PC-9 (cell line): ENCODE measurements at regions not wholly inside any gene's neighbourhood (a gene's known extent, or its start where the extent isn't known, plus 50 kb on each side); places are given as distances from the start of the nearest gene placed in this dataset.

Experiments used
- BruUV-seq: library from RNA; stranded (reverse); fragments of 400-500 nt; replicated peaks from 2 replicates; lab custom pipeline; 2021; lab: Mats Ljungman, UMichigan
- CTCF ChIA-PET: fragments of 300-600 bp; sonication (Branson Sonifier 250); formaldehyde crosslinking; loops from one replicate; lab custom pipeline; 2022; ENCODE audit warnings: antibody characterized with exemption; lab: Charles Lee
- POLR2A ChIA-PET: fragments of 300-600 bp; sonication (Branson Sonifier 250); formaldehyde crosslinking; loops from one replicate; lab custom pipeline; 2022; ENCODE audit warnings: antibody characterized with exemption; ENCODE audit not compliant: unreplicated experiment; lab: Charles Lee
- DNase-seq, 2 experiments: peaks; one replicate each; pipeline versions ENCODE4 v3.0.0 to v3.0.0-alpha.2; 2015 to 2022; ENCODE audit warnings: mixed read lengths in 1 of 2
- H2AFZ ChIP-seq: fragments of 200-600 bp; sonication (generic); 2 replicates; pipeline ENCODE4 v1.8.1; 2017; ENCODE audit warnings: antibody characterized with exemption
- H3F3A ChIP-seq: fragments of 200-600 bp; sonication (generic); 2 replicates; pipeline ENCODE4 v1.8.1; 2017; ENCODE audit warnings: antibody characterized with exemption, mild to moderate bottlenecking, low read depth; ENCODE audit not compliant: insufficient read depth
- H3K27ac ChIP-seq: fragments of 200-600 bp; sonication (generic); 2 replicates; pipeline ENCODE4 v1.6.1; 2016; ENCODE audit warnings: mixed run types
- H3K27me3 ChIP-seq: fragments of 200-600 bp; sonication (generic); 2 replicates; pipeline ENCODE4 v1.6.1; 2016; ENCODE audit warnings: low read depth, mixed run types; ENCODE audit not compliant: insufficient read depth
- H3K36me3 ChIP-seq: fragments of 200-600 bp; sonication (generic); 2 replicates; pipeline ENCODE4 v1.6.1; 2016; ENCODE audit warnings: low read depth, mixed run types
- H3K4me1 ChIP-seq: fragments of 200-600 bp; sonication (generic); replicated peaks from 2 replicates; pipeline ENCODE4 v1.6.1; 2016; ENCODE audit warnings: mixed run types; ENCODE audit not compliant: insufficient read depth
- H3K4me2 ChIP-seq: fragments of 200-600 bp; sonication (generic); 2 replicates; pipeline ENCODE4 v1.6.1; 2017; ENCODE audit warnings: mixed run types
- H3K4me3 ChIP-seq: fragments of 200-600 bp; sonication (generic); 2 replicates; pipeline ENCODE4 v1.6.1; 2016; ENCODE audit warnings: mixed run types
- H3K79me2 ChIP-seq: fragments of 200-600 bp; sonication (generic); 2 replicates; pipeline ENCODE4 v1.6.1; 2017; ENCODE audit warnings: low read depth, mixed run types
- H3K9me2 ChIP-seq: fragments of 200-600 bp; sonication (generic); 2 replicates; pipeline ENCODE4 v1.8.1; 2017; ENCODE audit warnings: mild to moderate bottlenecking; ENCODE audit not compliant: insufficient read depth
- H3K9me3 ChIP-seq: fragments of 200-600 bp; sonication (generic); 2 replicates; pipeline ENCODE4 v1.8.1; 2016; ENCODE audit warnings: low read depth; ENCODE audit not compliant: insufficient read depth
- H4K20me1 ChIP-seq: fragments of 200-600 bp; sonication (generic); 2 replicates; pipeline ENCODE4 v1.8.1; 2017; ENCODE audit not compliant: insufficient read depth
- CTCF ChIP-seq: fragments of 200-600 bp; sonication (generic); conservative IDR thresholded peaks from 2 replicates; pipeline ENCODE4 v1.6.1; 2017; ENCODE audit warnings: mixed run types, antibody characterized with exemption, mild to moderate bottlenecking, moderate library complexity
- EZH2 ChIP-seq: fragments of 200-600 bp; sonication (generic); IDR thresholded peaks from 2 replicates; pipeline ENCODE4 v1.8.0; 2017; ENCODE audit warnings: antibody characterized with exemption, low read depth
- intact Hi-C: fragments of 100-400 bp; cut with micrococcal nuclease; formaldehyde crosslinking; loops from one replicate; pipeline ENCODE4 v1.10.0; 2022; ENCODE audit not compliant: unreplicated experiment

DNA sequence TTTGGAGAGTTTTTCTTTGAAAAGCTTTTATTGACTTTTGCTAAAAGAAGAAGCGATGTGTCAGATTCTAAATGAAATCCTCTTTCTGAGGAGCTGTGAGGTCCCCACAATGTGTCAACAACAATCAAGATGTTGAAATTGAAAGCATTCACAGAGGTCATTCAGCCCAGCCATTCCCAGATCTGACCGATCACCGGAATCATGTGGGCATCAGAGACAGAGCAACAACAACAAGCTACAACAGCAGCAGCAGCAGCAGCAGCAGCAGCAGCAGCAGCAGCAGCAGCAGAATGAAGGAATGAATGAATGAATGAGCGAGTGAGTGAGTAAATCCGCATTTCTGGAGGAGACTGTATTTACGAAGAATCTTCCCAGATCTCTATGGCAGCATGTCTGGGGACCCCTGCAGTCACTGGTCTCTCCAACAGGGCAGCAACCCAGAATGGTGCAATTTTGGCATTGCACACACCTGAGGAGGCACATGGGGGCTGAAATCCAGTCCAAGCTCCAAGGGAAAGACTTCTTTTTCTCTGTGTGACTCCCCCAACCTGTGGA, 299.0 kb downstream of the MYCN start:
- Histone ChIP-seq H3K79me2 (no peaks in the 10 kb centered on the region), H2AFZ (no peak overlapping the region), H4K20me1 (no peaks in the 10 kb centered on the region), H3K27ac (no peak overlapping the region), H3K4me2 (no peak overlapping the region), H3K27me3 (peaks cover 5% of the 10 kb centered on the region; the same call in 1 of the 2 replicates), H3K4me1 (no peaks in the 10 kb centered on the region), H3K9me3 (no peaks in the 10 kb centered on the region), H3K9me2 (no peaks in the 10 kb centered on the region), H3K4me3 (no peak overlapping the region), H3F3A (no peaks in the 10 kb centered on the region), H3K36me3 (no peaks in the 10 kb centered on the region)
- ChIA-PET POLR2A (no interaction called here), CTCF (no interaction called here)
- DNase-seq = no peak
- TF ChIP-seq CTCF = no peak
- no peak for TF ChIP-seq EZH2
- no TSS peak for BruUV-seq
- intact Hi-C loops = no loop called here

DNA sequence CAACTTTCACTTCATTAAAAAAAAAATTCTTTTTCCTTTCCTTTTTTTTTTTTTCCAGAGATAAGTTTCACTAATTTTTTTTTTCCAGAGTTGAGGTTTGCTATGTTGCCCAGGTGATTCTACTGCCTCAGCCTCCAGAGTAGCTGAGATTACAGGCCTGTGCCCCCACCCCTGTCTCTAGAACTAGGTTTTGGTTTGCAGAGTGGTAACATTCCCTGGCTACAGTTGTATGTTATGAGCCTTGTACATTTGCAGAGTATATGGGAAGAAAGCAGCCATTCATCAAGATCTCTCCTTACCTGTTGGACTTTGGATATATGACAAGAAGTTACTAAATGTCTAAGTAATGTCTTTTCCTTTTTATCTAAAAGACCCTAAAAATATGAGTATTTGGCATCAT, 298.4 kb downstream of the MYCN start:
- Histone ChIP-seq H3K9me3 (no peaks in the 10 kb centered on the region), H3K27ac (no peak overlapping the region), H3K36me3 (no peaks in the 10 kb centered on the region), H3K4me2 (no peak overlapping the region), H3K4me1 (no peaks in the 10 kb centered on the region), H3K79me2 (no peaks in the 10 kb centered on the region), H3K27me3 (peaks cover 5% of the 10 kb centered on the region; the same call in 1 of the 2 replicates), H3K9me2 (no peaks in the 10 kb centered on the region), H3K4me3 (no peak overlapping the region), H4K20me1 (no peaks in the 10 kb centered on the region), H3F3A (no peaks in the 10 kb centered on the region), H2AFZ (no peak overlapping the region)
- no TSS peak for BruUV-seq
- intact Hi-C loops = no loop called here
- TF ChIP-seq EZH2 = no peak
- TF ChIP-seq CTCF = no peak
- ChIA-PET POLR2A (no interaction called here), CTCF (no interaction called here)
- no peak for DNase-seq

GRCh38 chr2:16238001-16238761, 297.8 kb downstream of the MYCN start:
- TF ChIP-seq EZH2 = no peak
- TF ChIP-seq CTCF = no peak
- POLR2A ChIA-PET = no interaction called here
- Histone ChIP-seq H2AFZ (no peak overlapping the region), H3K27ac (no peak overlapping the region), H4K20me1 (no peaks in the 10 kb centered on the region), H3F3A (no peaks in the 10 kb centered on the region), H3K4me2 (no peak overlapping the region), H3K9me2 (no peaks in the 10 kb centered on the region), H3K27me3 (peaks cover 5% of the 10 kb centered on the region; the same call in 1 of the 2 replicates), H3K79me2 (no peaks in the 10 kb centered on the region), H3K4me1 (no peaks in the 10 kb centered on the region), H3K9me3 (no peaks in the 10 kb centered on the region), H3K36me3 (no peaks in the 10 kb centered on the region), H3K4me3 (no peak overlapping the region)
- no peak for DNase-seq
- CTCF ChIA-PET = no interaction called here
- intact Hi-C loops = no loop called here
- no TSS peak for BruUV-seq
